Naive B cell (primary cell): ENCODE measurements at regions not wholly inside any gene's neighbourhood (a gene's known extent, or its start where the extent isn't known, plus 50 kb on each side); places are given as distances from the start of the nearest gene placed in this dataset.
A peak's percentile ranks its signal among the peaks of the same experiment; 100 is the strongest.
"Not testable (repeated sequence)": the region's sequence is repeated elsewhere in the genome, so short reads cannot be mapped to it uniquely, and the experiment has no call there.

ENCODE experiments used
- ATAC-seq, 2 donors: fragments of 150-1000 bp; cut with Tn5 transposase; 2 replicates each; pipeline ENCODE4 v1.10.0; 2021; ENCODE audit warnings: low read depth in 2 of 2, mild to moderate bottlenecking in 2 of 2, moderate library complexity in 2 of 2
- DNase-seq: peaks from one replicate; pipeline ENCODE4 v3.0.0; 2022
- H3K27ac Mint-ChIP-seq, 6 donors: one replicate each; pipeline ENCODE4 v1.8.0; 2020 to 2022; ENCODE audit warnings: mild to moderate bottlenecking in 6 of 6, mixed read lengths in 6 of 6, moderate library complexity in 5 of 6, inconsistent platforms in 2 of 6
- H3K27me3 Mint-ChIP-seq, 3 donors: one replicate each; pipeline ENCODE4 v1.8.0; 2021 to 2022; ENCODE audit warnings: mixed read lengths in 3 of 3, mild to moderate bottlenecking in 1 of 3
- H3K36me3 Mint-ChIP-seq, 2 donors: one replicate each; pipeline ENCODE4 v1.8.0; 2020 to 2022; ENCODE audit warnings: mixed read lengths in 2 of 2, inconsistent platforms in 1 of 2, mild to moderate bottlenecking in 1 of 2
- H3K4me1 Mint-ChIP-seq, 3 donors: one replicate each; pipeline ENCODE4 v1.8.0; 2020 to 2022; ENCODE audit warnings: mixed read lengths in 3 of 3, inconsistent platforms in 1 of 3, mild to moderate bottlenecking in 1 of 3, moderate library complexity in 1 of 3
- H3K4me3 Mint-ChIP-seq, 8 donors: one replicate each; pipeline ENCODE4 v1.8.0; 2020 to 2022; ENCODE audit warnings: mild to moderate bottlenecking in 8 of 8, mixed read lengths in 8 of 8, moderate library complexity in 8 of 8, inconsistent platforms in 2 of 8
- H3K9me3 Mint-ChIP-seq, 7 donors: one replicate each; pipeline ENCODE4 v1.8.0; 2020 to 2022; ENCODE audit warnings: mixed read lengths in 7 of 7, mild to moderate bottlenecking in 5 of 7, inconsistent platforms in 2 of 7, moderate library complexity in 1 of 7

- no peak overlapping the region for H3K27ac Mint-ChIP-seq
- peaks cover 0 to 11% (median 9%) of the 10 kb centered on the region in 7 donors for H3K9me3 Mint-ChIP-seq
- DNase-seq (no peak), ATAC-seq (no peak)
- H3K4me3 Mint-ChIP-seq: no peak overlapping the region
- no peaks in the 10 kb centered on the region for H3K4me1 Mint-ChIP-seq
- H3K36me3 Mint-ChIP-seq: no peaks in the 10 kb centered on the region
- no peaks in the 10 kb centered on the region for H3K27me3 Mint-ChIP-seq
These were observed 756.3 kb upstream of the ADGRL3 start for GRCh38 chr4:60443796-60444195.

GRCh38 chr4:60450054-60450453, 750.1 kb upstream of the ADGRL3 start:
- H3K36me3 Mint-ChIP-seq: no peaks in the 10 kb centered on the region

GRCh38 chr4:60452266-60452665, 747.9 kb upstream of the ADGRL3 start:
- Mint-ChIP-seq H3K36me3 (no peaks in the 10 kb centered on the region), H3K4me1 (no peaks in the 10 kb centered on the region), H3K27me3 (no peaks in the 10 kb centered on the region), H3K27ac (no peak overlapping the region), H3K9me3 (peaks cover 0 to 5% (median 0%) of the 10 kb centered on the region in 7 donors), H3K4me3 (no peak overlapping the region)
- ATAC-seq (no peak), DNase-seq (no peak)

More at GRCh38 chr4:60450054-60450453, 750.1 kb upstream of the ADGRL3 start:
- Mint-ChIP-seq H3K9me3 (peaks cover 0 to 8% (median 2%) of the 10 kb centered on the region in 7 donors), H3K4me3 (no peak overlapping the region), H3K27ac (no peak overlapping the region), H3K4me1 (no peaks in the 10 kb centered on the region), H3K27me3 (no peaks in the 10 kb centered on the region)
- no peak for ATAC-seq
- DNase-seq: no peak

- no peaks in the 10 kb centered on the region for H3K4me1 Mint-ChIP-seq
- no peak for DNase-seq
- H3K9me3 Mint-ChIP-seq: peaks cover 0 to 5% (median 3%) of the 10 kb centered on the region in 7 donors
These were observed 744.7 kb upstream of the ADGRL3 start for GRCh38 chr4:60455380-60455779.

GRCh38 chr4:60461551-60461950, 738.6 kb upstream of the ADGRL3 start:
- no peak for ATAC-seq
- no peaks in the 10 kb centered on the region for H3K27me3 Mint-ChIP-seq
- no peak overlapping the region for H3K27ac Mint-ChIP-seq
- H3K36me3 Mint-ChIP-seq: no peaks in the 10 kb centered on the region
- no peak overlapping the region for H3K4me3 Mint-ChIP-seq
- DNase-seq: no peak
- no peaks in the 10 kb centered on the region for H3K4me1 Mint-ChIP-seq
- H3K9me3 Mint-ChIP-seq: peaks cover 0 to 22% (median 7%) of the 10 kb centered on the region in 7 donors

More at GRCh38 chr4:60455380-60455779, 744.7 kb upstream of the ADGRL3 start:
- H3K36me3 Mint-ChIP-seq: no peaks in the 10 kb centered on the region
- no peak overlapping the region for H3K27ac Mint-ChIP-seq
- no peak overlapping the region for H3K4me3 Mint-ChIP-seq
- no peaks in the 10 kb centered on the region for H3K27me3 Mint-ChIP-seq
- no peak for ATAC-seq

- DNase-seq (no peak), ATAC-seq (no peak)
- no peak overlapping the region for H3K4me3 Mint-ChIP-seq
- H3K9me3 Mint-ChIP-seq: peaks cover 0 to 30% (median 10%) of the 10 kb centered on the region in 7 donors
- no peaks in the 10 kb centered on the region for H3K4me1 Mint-ChIP-seq
- no peak overlapping the region for H3K27ac Mint-ChIP-seq
- no peaks in the 10 kb centered on the region for H3K27me3 Mint-ChIP-seq
- H3K36me3 Mint-ChIP-seq: no peaks in the 10 kb centered on the region
These were observed 736.1 kb upstream of the ADGRL3 start for GRCh38 chr4:60463857-60464502.

GRCh38 chr4:60482921-60483351, 717.2 kb upstream of the ADGRL3 start:
- Mint-ChIP-seq H3K27ac (no peak overlapping the region), H3K27me3 (no peaks in the 10 kb centered on the region), H3K4me3 (no peak overlapping the region), H3K36me3 (no peaks in the 10 kb centered on the region), H3K4me1 (no peaks in the 10 kb centered on the region), H3K9me3 (peaks cover 0 to 9% (median 4%) of the 10 kb centered on the region in 7 donors)
- DNase-seq: no peak
- no peak for ATAC-seq

- Mint-ChIP-seq H3K4me3 (no peak overlapping the region), H3K36me3 (no peaks in the 10 kb centered on the region), H3K9me3 (peaks cover 0 to 5% (median 4%) of the 10 kb centered on the region in 7 donors), H3K27ac (peak overlapping the region in 1 of 6 donors; percentile 24), H3K27me3 (no peaks in the 10 kb centered on the region), H3K4me1 (no peaks in the 10 kb centered on the region)
- DNase-seq (no peak), ATAC-seq (no peak)
These were observed 714.9 kb upstream of the ADGRL3 start for GRCh38 chr4:60485276-60485675.

- ATAC-seq, H3K36me3 Mint-ChIP-seq, H3K27me3 Mint-ChIP-seq, H3K4me1 Mint-ChIP-seq, H3K4me3 Mint-ChIP-seq, DNase-seq, H3K27ac Mint-ChIP-seq, H3K9me3 Mint-ChIP-seq: not testable (repeated sequence)
These were observed 712.9 kb upstream of the ADGRL3 start for GRCh38 chr4:60487118-60487761.

GRCh38 chr4:60500810-60501209, 699.3 kb upstream of the ADGRL3 start:
- Mint-ChIP-seq H3K27ac (no peak overlapping the region), H3K4me1 (no peaks in the 10 kb centered on the region), H3K36me3 (no peaks in the 10 kb centered on the region), H3K9me3 (peaks cover 0 to 15% (median 8%) of the 10 kb centered on the region in 7 donors), H3K4me3 (no peak overlapping the region), H3K27me3 (no peaks in the 10 kb centered on the region)
- DNase-seq (no peak), ATAC-seq (no peak)

GRCh38 chr4:60502733-60503132, 697.4 kb upstream of the ADGRL3 start:
- no peak overlapping the region for H3K4me3 Mint-ChIP-seq
- no peaks in the 10 kb centered on the region for H3K36me3 Mint-ChIP-seq
- H3K27me3 Mint-ChIP-seq: no peaks in the 10 kb centered on the region
- no peak overlapping the region for H3K27ac Mint-ChIP-seq
- ATAC-seq: no peak
- no peaks in the 10 kb centered on the region for H3K4me1 Mint-ChIP-seq
- H3K9me3 Mint-ChIP-seq: peaks cover 2 to 10% (median 8%) of the 10 kb centered on the region in 7 donors
- DNase-seq: no peak

GRCh38 chr4:60506061-60506460, 694.1 kb upstream of the ADGRL3 start:
- DNase-seq (no peak), ATAC-seq (no peak)
- Mint-ChIP-seq H3K27me3 (no peaks in the 10 kb centered on the region), H3K4me1 (no peaks in the 10 kb centered on the region), H3K36me3 (no peaks in the 10 kb centered on the region), H3K9me3 (peaks cover 0 to 15% (median 9%) of the 10 kb centered on the region in 7 donors), H3K4me3 (no peak overlapping the region), H3K27ac (no peak overlapping the region)

- H3K4me1 Mint-ChIP-seq: no peaks in the 10 kb centered on the region
- no peak overlapping the region for H3K4me3 Mint-ChIP-seq
- H3K27ac Mint-ChIP-seq: no peak overlapping the region
- no peak for DNase-seq
- no peak for ATAC-seq
- H3K36me3 Mint-ChIP-seq: no peaks in the 10 kb centered on the region
- H3K9me3 Mint-ChIP-seq: peaks cover 0 to 6% (median 0%) of the 10 kb centered on the region in 7 donors
- no peaks in the 10 kb centered on the region for H3K27me3 Mint-ChIP-seq
These were observed 677.9 kb upstream of the ADGRL3 start for GRCh38 chr4:60522265-60522664.

GRCh38 chr4:60531776-60532379, 668.2 kb upstream of the ADGRL3 start:
- no peak overlapping the region for H3K4me3 Mint-ChIP-seq
- H3K9me3 Mint-ChIP-seq: peaks cover 0 to 10% (median 1%) of the 10 kb centered on the region in 7 donors
- ATAC-seq: no peak
- H3K4me1 Mint-ChIP-seq: no peaks in the 10 kb centered on the region
- H3K27ac Mint-ChIP-seq: no peak overlapping the region
- no peaks in the 10 kb centered on the region for H3K27me3 Mint-ChIP-seq
- no peak for DNase-seq
- H3K36me3 Mint-ChIP-seq: no peaks in the 10 kb centered on the region
